Right lobe of liver (tissue), 6 donors: ENCODE measurements at regions not wholly inside any gene's neighbourhood (a gene's known extent, or its start where the extent isn't known, plus 50 kb on each side); places are given as distances from the start of the nearest gene placed in this dataset.

Experiments
- ATAC-seq, 4 donors: fragments of 200-7000 bp; cut with Tn5 transposase; one replicate each; pipeline ENCODE4 v1.9.1; 2020; ENCODE audit warnings: mild to moderate bottlenecking in 4 of 4, moderate library complexity in 4 of 4
- DNase-seq, 3 donors: peaks; one replicate each; pipeline ENCODE4 v3.0.0-alpha.2; 2020
- H3K27ac ChIP-seq, 3 donors: fragments of 200-600 bp; one replicate each; pipeline ENCODE4 v1.8.0; 2022
- H3K27me3 ChIP-seq, 2 donors: fragments of 200-600 bp; one replicate each; pipeline ENCODE4 v1.8.0; 2022
- H3K36me3 ChIP-seq, 4 donors: fragments of 200-600 bp; sonication (generic) in 1 of 4; one replicate each; pipeline versions ENCODE4 v1.5.1 to v1.8.0; 2017 to 2022; ENCODE audit warnings: control low read depth in 1 of 4
- H3K4me1 ChIP-seq, 4 donors: fragments of 200-600 bp; sonication (generic) in 1 of 4; one replicate each; pipeline versions ENCODE4 v1.5.1 to v1.8.0; 2017 to 2022; ENCODE audit warnings: control low read depth in 1 of 4
- H3K4me3 ChIP-seq, 3 donors: fragments of 200-600 bp; one replicate each; pipeline ENCODE4 v1.8.0; 2022
- H3K9me3 ChIP-seq, 4 donors: fragments of 200-600 bp; sonication (generic) in 1 of 4; one replicate each; pipeline versions ENCODE4 v1.5.1 to v1.8.0; 2017 to 2022; ENCODE audit warnings: control low read depth in 1 of 4
- CTCF ChIP-seq, 4 donors: fragments of 200-600 bp in 3 of 4; fragments of 450-650 bp in 1 of 4; IDR thresholded peaks; one replicate each; pipeline versions ENCODE4 v1.5.1 to v1.8.0; 2016 to 2022; ENCODE audit warnings: antibody characterized with exemption in 4 of 4, mild to moderate bottlenecking in 2 of 4
- POLR2A ChIP-seq: fragments of 450-650 bp; IDR thresholded peaks from one replicate; pipeline ENCODE4 v1.6.1; 2017; ENCODE audit warnings: antibody characterized with exemption, mild to moderate bottlenecking
- WGBS: methylation state at CpG from one replicate; pipeline ENCODE4 v1.1.6; 2018; ENCODE audit warnings: low coverage, low lambda C conversion rate; ENCODE audit not compliant: insufficient coverage; ENCODE audit errors: missing lambda C conversion rate; 5-methylcytosine and 5-hydroxymethylcytosine counted together
- intact Hi-C, 2 donors: fragments of 100-400 bp; cut with DNase I; formaldehyde crosslinking; loops; one replicate each; pipeline versions ENCODE4 v1.11.2 to v1.14.1; 2022
- donor health status: DM: no; HTN: yes; CAD: no.
- donor health status: DM: no; HTN: no; CAD: no.
- donor health status: DM: no; HTN: no; CAD: no.
- donor health status: DM: no; HTN: yes; CAD: no.
- donor health status: DM: no; HTN: yes; CAD: no.

DNA sequence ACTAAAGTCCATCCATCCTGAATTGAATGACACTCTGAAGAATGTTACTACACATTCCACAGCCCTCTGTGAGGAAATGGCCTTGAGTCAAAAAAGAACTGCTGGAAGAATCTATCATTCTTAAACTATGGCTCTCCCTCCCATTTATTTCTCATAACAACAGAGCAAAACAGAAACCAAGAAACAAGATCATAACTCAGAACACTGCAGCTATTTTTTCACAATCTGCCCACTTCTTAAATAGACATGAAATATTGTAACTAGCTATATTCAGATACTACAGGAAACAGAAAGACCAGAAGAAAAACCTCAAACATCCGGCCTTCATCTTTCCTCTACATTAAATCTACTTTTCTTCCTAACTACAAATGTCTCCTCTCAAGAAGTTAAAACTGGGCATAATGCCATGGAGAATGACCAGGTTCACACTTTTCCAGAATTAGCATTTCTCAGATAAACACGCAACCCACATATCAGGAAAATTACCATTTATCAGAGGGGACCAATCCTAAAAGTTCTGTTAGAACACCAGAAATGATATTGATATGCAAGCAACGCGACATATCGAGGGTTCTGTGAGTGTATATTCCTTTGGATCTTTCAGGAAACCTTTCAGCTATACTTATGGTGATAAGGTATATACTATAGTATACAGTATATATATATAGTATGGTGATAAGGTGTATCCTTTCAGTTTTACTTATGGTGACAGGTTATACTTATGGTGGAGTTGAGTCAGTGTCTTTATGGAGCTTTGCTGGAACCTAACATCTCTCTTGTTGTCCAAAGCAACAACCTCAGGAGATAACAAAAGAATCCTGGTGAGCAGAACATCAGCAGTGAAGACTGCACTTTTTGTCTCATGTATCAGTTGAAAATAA is 60.4 kb upstream of the IRF2 start:
- intact Hi-C loops = loop anchor here (10.0 kb wide), 2 partner anchors 50 to 60 kb away; partner anchors contain the start of gene IRF2 (in 1 of the 2)
- no peaks in the 10 kb centered on the region for H3K27me3 ChIP-seq
- H3K27ac ChIP-seq = peak overlapping the region; percentile 2 to 63 (median 41)
- no peaks in the 10 kb centered on the region for H3K9me3 ChIP-seq
- peaks cover 0 to 14% (median 2%) of the 10 kb centered on the region in 4 donors for H3K4me1 ChIP-seq
- no peak overlapping the region for H3K4me3 ChIP-seq
- ATAC-seq (no peak), DNase-seq (no peak)
- no peak for TF ChIP-seq CTCF (IDR thresholded peaks at IDR 0.05)
- no peak for TF ChIP-seq POLR2A
- 36% methylated on average over 5 of the region's 5 CpGs for WGBS
- H3K36me3 ChIP-seq = no peaks in the 10 kb centered on the region

GRCh38 chr4:184533908-184534307 is 59.6 kb upstream of the IRF2 start:
- intact Hi-C loops = loop anchor here (10.0 kb wide), 2 partner anchors 49 to 59 kb away; partner anchors contain the start of gene IRF2 (in 1 of the 2)
- Histone ChIP-seq H3K4me1 (peaks cover 0 to 14% (median 2%) of the 10 kb centered on the region in 4 donors), H3K27me3 (no peaks in the 10 kb centered on the region), H3K9me3 (no peaks in the 10 kb centered on the region), H3K4me3 (no peak overlapping the region), H3K36me3 (no peaks in the 10 kb centered on the region), H3K27ac (peak overlapping the region in 2 of 3 donors; percentile 2 to 63)
- no peak for DNase-seq
- no peak for TF ChIP-seq POLR2A
- TF ChIP-seq CTCF (IDR thresholded peaks at IDR 0.05) = no peak
- no peak for ATAC-seq

- ATAC-seq = no peak
- 55% methylated on average over 2 of the region's 2 CpGs for WGBS
- Histone ChIP-seq H3K27ac (no peak overlapping the region), H3K4me3 (no peak overlapping the region), H3K36me3 (no peaks in the 10 kb centered on the region), H3K4me1 (no peaks in the 10 kb centered on the region), H3K9me3 (no peaks in the 10 kb centered on the region), H3K27me3 (no peaks in the 10 kb centered on the region)
- intact Hi-C loops = loop anchor here (10.0 kb wide), 2 partner anchors 46 to 56 kb away; partner anchors contain the start of gene IRF2 (in 1 of the 2)
- TF ChIP-seq POLR2A = no peak
- no peak for TF ChIP-seq CTCF (IDR thresholded peaks at IDR 0.05)
- no peak for DNase-seq
These were observed 56.7 kb upstream of the IRF2 start for GRCh38 chr4:184531008-184531407.

- no peak for TF ChIP-seq POLR2A
- TF ChIP-seq CTCF (IDR thresholded peaks at IDR 0.05) = no peak
- H3K9me3 ChIP-seq = peaks cover 0 to 3% (median 0%) of the 10 kb centered on the region in 4 donors
- ATAC-seq = no peak
- 92% methylated on average over 5 of the region's 5 CpGs for WGBS
- H3K27ac ChIP-seq = no peak overlapping the region
- DNase-seq = no peak
- no peaks in the 10 kb centered on the region for H3K27me3 ChIP-seq
- H3K4me1 ChIP-seq = no peaks in the 10 kb centered on the region
- H3K4me3 ChIP-seq = no peak overlapping the region
- H3K36me3 ChIP-seq = no peaks in the 10 kb centered on the region
- intact Hi-C loops = no loop called here
These were observed 54.9 kb upstream of the IRF2 start for GRCh38 chr4:184529283-184529682.
